IPS DF 4.7 (cell line): ENCODE measurements at regions not wholly inside any gene's neighbourhood (a gene's known extent, or its start where the extent isn't known, plus 50 kb on each side); places are given as distances from the start of the nearest gene placed in this dataset.
"Not testable (repeated sequence)": the region's sequence is repeated elsewhere in the genome, so short reads cannot be mapped to it uniquely, and the experiment has no call there.

ENCODE experiments used
- DNase-seq: peaks from one replicate; pipeline ENCODE4 v3.0.0-alpha.2; 2013; ENCODE audit warnings: low spot score; ENCODE audit errors: extremely low read depth

GRCh38 chr7:152949253-152949652, 189.7 kb downstream of the ACTR3B start:
- no peak for DNase-seq

- DNase-seq = no peak
These were observed 190.2 kb downstream of the ACTR3B start for GRCh38 chr7:152949790-152950189.

- no peak for DNase-seq
These were observed 196.5 kb downstream of the ACTR3B start for GRCh38 chr7:152956006-152956405.

- DNase-seq = no peak
These were observed 200.1 kb downstream of the ACTR3B start for GRCh38 chr7:152959610-152960009.

GRCh38 chr7:152961796-152962195, 202.2 kb downstream of the ACTR3B start:
- DNase-seq = not testable (repeated sequence)

GRCh38 chr7:152966189-152966588, 206.6 kb downstream of the ACTR3B start:
- DNase-seq = no peak

GRCh38 chr7:152967958-152968357, 208.4 kb downstream of the ACTR3B start:
- no peak for DNase-seq

- DNase-seq = no peak
These were observed 209.0 kb downstream of the ACTR3B start for GRCh38 chr7:152968514-152968913.

- no peak for DNase-seq
These were observed 209.8 kb downstream of the ACTR3B start for GRCh38 chr7:152969335-152969734.

GRCh38 chr7:152969839-152970238, 210.3 kb downstream of the ACTR3B start:
- no peak for DNase-seq

- no peak for DNase-seq
These were observed 210.9 kb downstream of the ACTR3B start for GRCh38 chr7:152970481-152970880.

- no peak for DNase-seq
These were observed 215.0 kb downstream of the ACTR3B start for GRCh38 chr7:152974577-152974976.

- no peak for DNase-seq
These were observed 215.5 kb downstream of the ACTR3B start for GRCh38 chr7:152975076-152975475.

- DNase-seq = no peak
These were observed 219.8 kb downstream of the ACTR3B start for GRCh38 chr7:152979376-152979775.

- no peak for DNase-seq
These were observed 224.9 kb downstream of the ACTR3B start for GRCh38 chr7:152984421-152984820.

GRCh38 chr7:152986376-152986775, 226.8 kb downstream of the ACTR3B start:
- no peak for DNase-seq

GRCh38 chr7:152987656-152988055, 228.1 kb downstream of the ACTR3B start:
- DNase-seq = no peak

GRCh38 chr7:152989889-152990380, 230.4 kb downstream of the ACTR3B start:
- no peak for DNase-seq

GRCh38 chr7:152998420-152998819, 238.9 kb downstream of the ACTR3B start:
- no peak for DNase-seq

- no peak for DNase-seq
These were observed 242.6 kb downstream of the ACTR3B start for GRCh38 chr7:153002115-153002514.

- DNase-seq = no peak
These were observed 243.0 kb downstream of the ACTR3B start for GRCh38 chr7:153002572-153002971.

- DNase-seq = no peak
These were observed 244.8 kb downstream of the ACTR3B start for GRCh38 chr7:153004341-153004740.

- no peak for DNase-seq
These were observed 246.3 kb downstream of the ACTR3B start for GRCh38 chr7:153005750-153006435.
